ENCODE measurements at regions not wholly inside any gene's neighbourhood (a gene's known extent, or its start where the extent isn't known, plus 50 kb on each side); places are given as distances from the start of the nearest gene placed in this dataset.

GRCh38 chr5:135776457-135776856, 58.0 kb upstream of the SLC25A48 start:
- no peaks in the 10 kb centered on the region for H3K9me3 ChIP-seq
- ATAC-seq (no peak), DNase-seq (no peak)
- H3K27ac ChIP-seq, result no peak overlapping the region
- no peaks in the 10 kb centered on the region for H3K27me3 ChIP-seq
- no peaks in the 10 kb centered on the region for H3K4me1 ChIP-seq
- 50% methylated on average over 4 of the region's 4 CpGs for WGBS (ENCODE audit: insufficient coverage, low coverage, low lambda C conversion rate, missing lambda C conversion rate)
- intact Hi-C loops (cut with DNase I), result no loop called here
- no peaks in the 10 kb centered on the region for H3K36me3 ChIP-seq
- TF ChIP-seq POLR2A (IDR thresholded peaks at IDR 0.05) (no peak), CTCF (IDR thresholded peaks at IDR 0.05) (no peak)
- H3K4me3 ChIP-seq, result no peak overlapping the region

- no peaks in the 10 kb centered on the region for H3K36me3 ChIP-seq
- intact Hi-C loops (cut with DNase I), result no loop called here
- H3K27ac ChIP-seq, result no peak overlapping the region
- TF ChIP-seq POLR2A (IDR thresholded peaks at IDR 0.05), result no peak
- no peak for TF ChIP-seq CTCF (IDR thresholded peaks at IDR 0.05)
- no peaks in the 10 kb centered on the region for H3K4me1 ChIP-seq
- H3K27me3 ChIP-seq, result no peaks in the 10 kb centered on the region
- DNase-seq, result no peak
- WGBS (ENCODE audit: insufficient coverage, low coverage, low lambda C conversion rate, missing lambda C conversion rate), result 61% methylated on average over 6 of the region's 6 CpGs
- H3K9me3 ChIP-seq, result no peaks in the 10 kb centered on the region
- no peak for ATAC-seq
- no peak overlapping the region for H3K4me3 ChIP-seq
These were observed 72.7 kb upstream of the SLC25A48 start for GRCh38 chr5:135761746-135762145.

- H3K27ac ChIP-seq, result no peak overlapping the region
- ATAC-seq, result no peak
- H3K4me1 ChIP-seq, result no peaks in the 10 kb centered on the region
- DNase-seq, result no peak
- no peaks in the 10 kb centered on the region for H3K27me3 ChIP-seq
- TF ChIP-seq CTCF (IDR thresholded peaks at IDR 0.05), result no peak
- no peak for TF ChIP-seq POLR2A (IDR thresholded peaks at IDR 0.05)
- intact Hi-C loops (cut with DNase I), result no loop called here
- 79% methylated on average over 5 of the region's 5 CpGs for WGBS (ENCODE audit: insufficient coverage, low coverage, low lambda C conversion rate, missing lambda C conversion rate)
- H3K36me3 ChIP-seq, result no peaks in the 10 kb centered on the region
- no peaks in the 10 kb centered on the region for H3K9me3 ChIP-seq
- H3K4me3 ChIP-seq, result no peak overlapping the region
These were observed 75.2 kb upstream of the SLC25A48 start for GRCh38 chr5:135759149-135759784.

GRCh38 chr5:135753990-135754389, 80.5 kb upstream of the SLC25A48 start:
- Histone ChIP-seq H3K36me3 (no peaks in the 10 kb centered on the region), H3K4me3 (no peak overlapping the region), H3K27me3 (no peaks in the 10 kb centered on the region), H3K4me1 (no peaks in the 10 kb centered on the region), H3K9me3 (no peaks in the 10 kb centered on the region), H3K27ac (no peak overlapping the region)
- 84% methylated on average over 5 of the region's 5 CpGs for WGBS (ENCODE audit: insufficient coverage, low coverage, low lambda C conversion rate, missing lambda C conversion rate)
- ATAC-seq (no peak), DNase-seq (no peak)
- intact Hi-C loops (cut with DNase I), result no loop called here
- TF ChIP-seq CTCF (IDR thresholded peaks at IDR 0.05), result no peak
- no peak for TF ChIP-seq POLR2A (IDR thresholded peaks at IDR 0.05)

GRCh38 chr5:135750506-135750905, 84.0 kb upstream of the SLC25A48 start:
- no peaks in the 10 kb centered on the region for H3K27me3 ChIP-seq
- DNase-seq, result no peak
- no peaks in the 10 kb centered on the region for H3K4me1 ChIP-seq
- no peak overlapping the region for H3K4me3 ChIP-seq
- no peak for ATAC-seq
- TF ChIP-seq CTCF (IDR thresholded peaks at IDR 0.05), result no peak
- TF ChIP-seq POLR2A (IDR thresholded peaks at IDR 0.05), result no peak
- H3K27ac ChIP-seq, result no peak overlapping the region
- intact Hi-C loops (cut with DNase I), result no loop called here
- no peaks in the 10 kb centered on the region for H3K36me3 ChIP-seq
- no peaks in the 10 kb centered on the region for H3K9me3 ChIP-seq
- 59% methylated on average over 3 of the region's 4 CpGs for WGBS (ENCODE audit: insufficient coverage, low coverage, low lambda C conversion rate, missing lambda C conversion rate)
